HG03460 (cell line): ENCODE measurements at regions not wholly inside any gene's neighbourhood (a gene's known extent, or its start where the extent isn't known, plus 50 kb on each side); places are given as distances from the start of the nearest gene placed in this dataset.
"Not testable (repeated sequence)": the region's sequence is repeated elsewhere in the genome, so short reads cannot be mapped to it uniquely, and the experiment has no call there.

ENCODE experiments used
- ATAC-seq: cut with Tn5 transposase; IDR thresholded peaks from one replicate; pipeline ENCODE4 v1.9.1; 2021; ENCODE audit not compliant: unreplicated experiment

DNA sequence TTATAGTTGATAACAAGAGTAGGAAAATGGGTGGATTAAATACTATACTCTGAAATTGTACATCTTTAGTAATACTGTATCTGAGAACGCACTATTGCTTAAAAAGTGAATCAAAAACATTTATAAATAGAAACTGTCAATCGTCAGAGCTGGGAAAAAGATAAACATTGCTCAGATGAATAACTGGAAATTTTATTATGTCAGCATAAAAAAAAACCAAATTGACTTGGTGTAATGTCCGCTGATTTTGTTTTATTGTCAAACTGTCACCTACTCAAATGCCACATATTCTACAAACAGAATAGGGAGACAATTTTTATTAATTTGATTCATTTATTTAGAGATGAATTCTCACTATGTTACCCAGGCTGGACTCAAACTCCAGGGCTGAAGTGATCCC, 109.3 kb upstream of the TMTC1 start:
- no peak for ATAC-seq

- ATAC-seq = no peak
These were observed 108.0 kb upstream of the TMTC1 start for GRCh38 chr12:29891792-29892191.

- ATAC-seq = no peak
These were observed 106.0 kb upstream of the TMTC1 start for GRCh38 chr12:29889737-29890136.

GRCh38 chr12:29888777-29889176, 105.0 kb upstream of the TMTC1 start:
- no peak for ATAC-seq

DNA sequence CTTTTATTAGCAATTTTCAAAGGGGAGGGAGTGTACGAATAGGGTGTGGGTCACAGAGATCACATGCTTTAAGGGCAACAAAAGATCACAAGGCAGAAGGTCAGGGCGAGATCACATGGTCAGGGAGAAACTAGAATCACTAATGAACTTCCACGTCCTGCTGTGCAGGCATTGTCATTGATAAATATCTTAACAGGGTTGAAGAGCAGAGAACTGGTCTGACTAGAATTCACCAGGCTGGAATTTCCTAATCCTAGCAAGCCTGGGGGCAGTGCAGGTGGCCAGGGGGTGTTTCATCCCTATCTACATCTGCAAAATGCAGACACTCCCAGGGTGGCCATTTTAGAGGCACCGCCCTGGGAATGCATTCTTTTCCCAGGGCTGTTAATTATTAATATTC, 101.2 kb upstream of the TMTC1 start:
- not testable (repeated sequence) for ATAC-seq

- no peak for ATAC-seq
These were observed 100.3 kb upstream of the TMTC1 start for GRCh38 chr12:29883941-29884554.

DNA sequence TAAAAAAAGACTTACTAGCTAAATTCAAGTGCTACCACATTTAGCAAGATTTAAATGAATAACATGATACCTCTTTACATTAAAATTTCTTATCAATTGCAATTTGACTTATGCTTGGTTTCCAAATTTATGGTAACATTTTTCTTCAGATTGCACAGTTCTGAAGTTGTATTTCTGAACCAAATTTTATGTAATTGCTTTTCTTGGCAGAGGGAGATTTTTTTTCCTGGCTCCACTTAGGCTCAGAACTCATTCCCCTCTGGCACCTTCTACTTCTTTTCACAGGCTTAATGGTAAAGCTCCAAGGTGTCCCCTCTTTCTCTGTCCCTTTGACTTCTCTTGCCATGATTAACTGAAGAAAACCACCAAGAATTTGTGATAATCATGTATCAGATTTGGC, 99.8 kb upstream of the TMTC1 start:
- no peak for ATAC-seq

- no peak for ATAC-seq
These were observed 99.1 kb upstream of the TMTC1 start for GRCh38 chr12:29882846-29883245.

DNA sequence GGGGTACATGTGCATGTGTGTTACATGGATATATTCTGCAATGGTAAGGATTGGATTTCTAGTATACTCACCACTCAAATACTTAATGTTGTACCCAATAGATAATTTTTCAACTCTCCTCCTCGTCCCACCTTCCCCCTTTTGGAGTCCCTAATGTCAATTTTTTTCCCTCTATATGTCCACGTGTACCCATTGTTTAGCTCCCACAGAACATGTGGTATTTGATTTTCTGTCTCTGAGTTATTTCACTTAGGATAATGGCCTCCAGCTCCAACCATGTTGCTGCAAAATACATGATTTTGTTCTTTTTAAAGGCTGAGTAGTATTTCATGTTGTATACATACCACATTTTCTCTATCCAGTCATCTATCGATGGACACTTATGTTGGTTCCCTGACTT, 97.2 kb upstream of the TMTC1 start:
- no peak for ATAC-seq

GRCh38 chr12:29879606-29880308, 96.0 kb upstream of the TMTC1 start:
- no peak for ATAC-seq

DNA sequence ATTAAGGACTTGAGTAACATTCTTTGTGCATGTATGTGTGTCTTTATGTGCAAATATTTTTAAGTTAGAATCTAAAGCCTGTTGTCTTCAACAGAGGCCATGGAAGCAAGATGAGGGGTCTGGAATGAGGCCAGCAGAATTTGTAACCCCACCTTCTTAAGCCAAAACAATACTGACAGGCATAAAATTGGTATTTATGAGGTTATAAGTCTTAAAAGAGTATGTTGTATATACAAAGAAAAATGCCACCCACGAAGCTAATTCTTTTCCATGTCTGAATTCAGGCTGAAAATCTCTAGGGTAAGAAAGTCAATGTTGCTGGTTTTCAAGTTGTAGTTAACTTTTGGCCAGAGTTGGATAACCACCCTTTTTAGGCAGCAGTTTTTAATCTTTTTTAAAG, 86.2 kb upstream of the TMTC1 start:
- no peak for ATAC-seq

GRCh38 chr12:29867823-29868222, 84.1 kb upstream of the TMTC1 start:
- no peak for ATAC-seq

GRCh38 chr12:29863665-29864064, 79.9 kb upstream of the TMTC1 start:
- ATAC-seq = no peak

DNA sequence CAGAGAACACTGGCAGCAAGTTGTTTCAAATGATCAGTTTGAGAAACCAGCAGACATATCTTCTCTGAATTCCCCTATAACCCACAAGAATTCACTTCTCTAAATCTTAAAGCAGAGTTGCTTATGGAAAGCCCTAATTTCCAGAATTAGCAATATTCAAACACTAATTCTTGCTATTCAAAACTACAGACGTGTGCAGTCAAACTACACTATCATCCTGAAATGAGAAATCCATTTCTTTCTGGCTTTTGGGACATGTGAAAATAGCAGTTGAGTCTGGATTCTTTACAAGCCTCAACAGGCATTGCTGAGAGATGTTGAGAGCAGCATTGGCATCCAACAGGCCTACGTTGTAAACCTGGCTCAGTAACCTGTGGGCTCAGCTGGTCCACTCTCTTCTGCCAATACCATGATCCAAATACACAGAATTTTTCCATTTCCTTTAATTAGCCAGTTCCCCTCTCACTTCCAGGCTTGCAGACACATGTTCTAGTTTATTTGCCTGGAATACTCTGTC, 74.6 kb upstream of the TMTC1 start:
- no peak for ATAC-seq

DNA sequence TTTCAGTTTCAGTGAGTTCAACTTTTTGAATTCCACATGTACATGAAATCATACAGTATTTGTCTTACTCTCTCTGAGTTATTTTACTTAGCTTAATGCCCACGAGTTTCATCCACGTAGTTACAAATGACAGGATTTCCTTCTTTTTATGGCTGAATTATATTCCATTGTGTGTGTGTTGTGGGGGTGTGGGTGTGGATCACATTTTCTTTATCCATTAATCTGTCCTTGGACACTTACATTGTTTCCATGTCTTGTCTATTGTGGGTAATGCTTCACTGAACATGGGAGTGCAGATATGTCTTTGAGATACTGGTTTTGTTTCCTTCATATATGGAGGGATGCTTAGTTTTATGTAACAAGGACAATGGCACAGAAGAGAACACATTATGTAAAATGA, 63.5 kb upstream of the TMTC1 start:
- ATAC-seq = no peak

DNA sequence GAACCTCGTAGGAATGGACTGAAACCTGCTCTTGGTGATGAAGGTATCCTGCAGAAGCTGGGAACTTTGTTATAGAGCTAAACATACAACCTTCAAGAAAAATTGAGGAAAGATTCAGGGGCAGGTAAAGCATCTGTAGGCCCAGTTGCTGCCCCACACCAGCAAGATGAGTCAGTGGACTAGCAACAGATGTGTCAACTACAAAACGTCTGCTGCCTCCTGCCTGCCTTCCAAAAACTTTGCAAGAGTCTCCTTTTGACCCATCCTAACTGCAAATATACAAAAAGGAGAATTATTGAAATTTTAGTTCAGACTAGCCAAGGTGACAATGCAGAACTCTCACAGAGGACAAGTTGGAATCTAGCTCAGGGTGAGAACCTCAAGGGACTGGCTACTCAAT, 60.9 kb upstream of the TMTC1 start:
- ATAC-seq = no peak

- no peak for ATAC-seq
These were observed 59.3 kb upstream of the TMTC1 start for GRCh38 chr12:29843036-29843435.

DNA sequence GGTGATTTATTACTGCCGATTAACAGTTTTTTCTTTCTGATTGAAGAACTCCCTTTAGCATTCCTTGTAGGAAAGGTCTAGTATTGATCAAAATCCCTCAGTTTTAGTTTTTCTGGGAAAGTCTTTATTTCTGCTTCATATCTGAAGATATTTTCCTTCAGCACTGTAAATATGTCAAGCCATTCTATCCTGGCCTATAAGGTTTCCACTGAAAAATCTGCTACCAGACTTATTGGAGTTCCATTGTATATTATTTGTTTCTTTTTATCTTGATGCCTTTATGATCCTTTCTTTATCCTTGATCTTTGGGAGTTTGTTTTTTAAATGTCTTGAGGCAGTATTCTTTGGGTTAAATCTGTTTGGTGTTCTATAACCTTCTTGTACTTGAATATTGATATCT, 55.0 kb upstream of the TMTC1 start:
- ATAC-seq = no peak
